ENCODE measurements at regions not wholly inside any gene's neighbourhood (a gene's known extent, or its start where the extent isn't known, plus 50 kb on each side); places are given as distances from the start of the nearest gene placed in this dataset.

GRCh38 chr11:122181372-122181771 lies 65.4 kb upstream of the BLID start:
- no peak for TF ChIP-seq CREB1 (IDR thresholded peaks at IDR 0.05; ENCODE audit: low read depth)
- no peak for TF ChIP-seq YY1 (IDR thresholded peaks at IDR 0.05; ENCODE audit: low read depth)
- no peak for TF ChIP-seq EP300 (IDR thresholded peaks at IDR 0.05; ENCODE audit: borderline replicate concordance)
- TF ChIP-seq FOXM1 (IDR thresholded peaks at IDR 0.05; ENCODE audit: borderline replicate concordance, low read depth) = no peak
